Neural cell (in vitro differentiated cells): ENCODE measurements at regions not wholly inside any gene's neighbourhood (a gene's known extent, or its start where the extent isn't known, plus 50 kb on each side); places are given as distances from the start of the nearest gene placed in this dataset.

Source experiments
- H2AFZ ChIP-seq: fragments of 200-600, 300-800 bp; sonication (generic), shearing (Covaris generic); 2 replicates; pipeline ENCODE4 v1.6.0; 2014; ENCODE audit warnings: low read depth, mild to moderate bottlenecking, antibody characterized with exemption, low read length, moderate library complexity
- H3F3A ChIP-seq: fragments of 200-600 bp; shearing (Covaris generic); 2 replicates; pipeline ENCODE4 v1.6.1; 2016; ENCODE audit warnings: mild to moderate bottlenecking, moderate library complexity, mixed read lengths, antibody characterized with exemption, low read length; ENCODE audit not compliant: insufficient read depth, poor library complexity, severe bottlenecking
- H3K27ac ChIP-seq: fragments of 200-600, 300-800 bp; sonication (generic), shearing (Covaris generic); 2 replicates; pipeline ENCODE4 v1.5.1; 2014; ENCODE audit warnings: mild to moderate bottlenecking, low read length, moderate library complexity
- H3K27me3 ChIP-seq: fragments of 300-800, 200-600 bp; sonication (generic), shearing (Covaris generic); 2 replicates; pipeline ENCODE4 v1.6.0; 2014; ENCODE audit warnings: mild to moderate bottlenecking, low read depth, low read length, moderate library complexity; ENCODE audit not compliant: insufficient read depth
- H3K36me3 ChIP-seq: fragments of 300-800, 200-600 bp; sonication (generic), shearing (Covaris generic); 2 replicates; pipeline ENCODE4 v1.5.1; 2014; ENCODE audit warnings: mild to moderate bottlenecking, antibody characterized with exemption, low read length, moderate library complexity; ENCODE audit not compliant: insufficient read depth
- H3K4me2 ChIP-seq: fragments of 300-800, 200-600 bp; sonication (generic), shearing (Covaris generic); 2 replicates; pipeline ENCODE4 v1.6.0; 2014; ENCODE audit warnings: mild to moderate bottlenecking, low read length
- H3K4me3 ChIP-seq: fragments of 300-800, 200-600 bp; sonication (generic), shearing (Covaris generic); 2 replicates; pipeline ENCODE4 v1.5.1; 2014; ENCODE audit warnings: mild to moderate bottlenecking, low read length, moderate library complexity
- H3K79me2 ChIP-seq: fragments of 200-600 bp; shearing (Covaris generic); replicated peaks from 2 replicates; pipeline ENCODE4 v1.6.0; 2014; ENCODE audit warnings: mild to moderate bottlenecking, low read length, moderate library complexity; ENCODE audit not compliant: insufficient read depth
- H3K9ac ChIP-seq: fragments of 300-800, 200-600 bp; sonication (generic), shearing (Covaris generic); 2 replicates; pipeline ENCODE4 v1.6.1; 2016; ENCODE audit warnings: mild to moderate bottlenecking, low read length, mixed read lengths
- H3K9me2 ChIP-seq: fragments of 200-600 bp; shearing (Covaris generic); 2 replicates; pipeline ENCODE4 v1.6.1; 2016; ENCODE audit warnings: mild to moderate bottlenecking, low read length, mixed read lengths; ENCODE audit not compliant: insufficient read depth
- H3K9me3 ChIP-seq: fragments of 200-600, 300-800 bp; sonication (generic), shearing (Covaris generic); 2 replicates; pipeline ENCODE4 v1.6.1; 2016; ENCODE audit warnings: mild to moderate bottlenecking, mixed run types, low read length, moderate library complexity, mixed read lengths
- H4K20me1 ChIP-seq: fragments of 200-600 bp; shearing (Covaris generic); 2 replicates; pipeline ENCODE4 v1.6.1; 2016; ENCODE audit warnings: mild to moderate bottlenecking, mixed run types; ENCODE audit not compliant: insufficient read depth
- EP300 ChIP-seq: fragments of 450-650 bp; conservative IDR thresholded peaks from 2 replicates; pipeline ENCODE4 v1.6.1; 2014; ENCODE audit warnings: antibody characterized with exemption, mild to moderate bottlenecking, moderate library complexity; ENCODE audit not compliant: poor library complexity, severe bottlenecking
- EZH2 ChIP-seq: fragments of 200-600, 300-800 bp; shearing (Covaris generic), sonication (generic); IDR thresholded peaks from 2 replicates; pipeline ENCODE4 v1.6.1; 2014; ENCODE audit warnings: antibody characterized with exemption, low read length, borderline replicate concordance, mild to moderate bottlenecking; ENCODE audit not compliant: insufficient read depth, poor library complexity, severe bottlenecking
- MXI1 ChIP-seq: fragments of 450-650 bp; conservative IDR thresholded peaks from 2 replicates; pipeline ENCODE4 v1.6.1; 2014; ENCODE audit warnings: antibody characterized with exemption, mild to moderate bottlenecking; ENCODE audit not compliant: poor library complexity, severe bottlenecking
- POLR2AphosphoS5 ChIP-seq: IDR thresholded peaks from 2 replicates; pipeline ENCODE4 v1.6.1; 2012
- RAD21 ChIP-seq: fragments of 450-650 bp; conservative IDR thresholded peaks from 2 replicates; pipeline ENCODE4 v1.6.1; 2014; ENCODE audit warnings: antibody characterized with exemption, mild to moderate bottlenecking, moderate library complexity
- SMC3 ChIP-seq: fragments of 450-650 bp; conservative IDR thresholded peaks from 2 replicates; pipeline ENCODE4 v1.6.1; 2014; ENCODE audit warnings: antibody characterized with exemption, mild to moderate bottlenecking, moderate library complexity; ENCODE audit not compliant: poor library complexity
- TAF1 ChIP-seq: IDR thresholded peaks from 2 replicates; pipeline ENCODE4 v1.6.1; 2012; ENCODE audit warnings: low read depth
- TF ChIP-seq, protein P1 (sequence below): IDR thresholded peaks from 2 replicates; pipeline ENCODE4 v1.6.1; 2012; ENCODE audit warnings: borderline replicate concordance
- TF ChIP-seq, protein P2 (sequence below): fragments of 450-650 bp; IDR thresholded peaks from 2 replicates; pipeline ENCODE4 v1.5.1; 2014; ENCODE audit warnings: antibody characterized with exemption, mild to moderate bottlenecking, moderate library complexity; ENCODE audit not compliant: poor library complexity, severe bottlenecking

DNA sequence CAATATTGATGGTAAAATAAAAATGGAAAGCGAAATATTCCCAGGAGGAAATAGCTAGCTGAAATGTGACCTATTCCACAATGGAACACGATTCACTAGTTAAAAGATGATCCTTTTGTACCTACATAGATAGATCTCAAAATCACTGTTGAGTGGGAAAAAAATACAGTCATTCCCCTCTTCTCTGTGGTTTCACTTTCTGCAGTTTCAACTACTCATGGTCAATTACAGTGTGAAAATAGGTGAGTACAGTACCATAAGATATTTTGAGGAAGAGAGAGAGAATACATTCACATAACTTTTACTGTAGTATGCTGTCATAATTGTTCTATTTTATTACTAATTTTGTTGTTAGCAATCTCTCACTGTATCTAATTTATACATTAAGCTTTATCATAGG lies 56.0 kb upstream of the COL13A1 start:
- no peaks in the 10 kb centered on the region for H3K36me3 ChIP-seq
- no peaks in the 10 kb centered on the region for H3F3A ChIP-seq
- H4K20me1 ChIP-seq, result no peaks in the 10 kb centered on the region
- H3K9me3 ChIP-seq, result no peaks in the 10 kb centered on the region
- H3K27me3 ChIP-seq, result no peaks in the 10 kb centered on the region
- H2AFZ ChIP-seq, result no peak overlapping the region
- H3K27ac ChIP-seq, result no peak overlapping the region
- TF ChIP-seq POLR2AphosphoS5 (no peak), MXI1 (no peak), SMC3 (no peak), TAF1 (no peak), EZH2 (no peak), EP300 (no peak), RAD21 (no peak)
- TF ChIP-seq, protein P1, sequence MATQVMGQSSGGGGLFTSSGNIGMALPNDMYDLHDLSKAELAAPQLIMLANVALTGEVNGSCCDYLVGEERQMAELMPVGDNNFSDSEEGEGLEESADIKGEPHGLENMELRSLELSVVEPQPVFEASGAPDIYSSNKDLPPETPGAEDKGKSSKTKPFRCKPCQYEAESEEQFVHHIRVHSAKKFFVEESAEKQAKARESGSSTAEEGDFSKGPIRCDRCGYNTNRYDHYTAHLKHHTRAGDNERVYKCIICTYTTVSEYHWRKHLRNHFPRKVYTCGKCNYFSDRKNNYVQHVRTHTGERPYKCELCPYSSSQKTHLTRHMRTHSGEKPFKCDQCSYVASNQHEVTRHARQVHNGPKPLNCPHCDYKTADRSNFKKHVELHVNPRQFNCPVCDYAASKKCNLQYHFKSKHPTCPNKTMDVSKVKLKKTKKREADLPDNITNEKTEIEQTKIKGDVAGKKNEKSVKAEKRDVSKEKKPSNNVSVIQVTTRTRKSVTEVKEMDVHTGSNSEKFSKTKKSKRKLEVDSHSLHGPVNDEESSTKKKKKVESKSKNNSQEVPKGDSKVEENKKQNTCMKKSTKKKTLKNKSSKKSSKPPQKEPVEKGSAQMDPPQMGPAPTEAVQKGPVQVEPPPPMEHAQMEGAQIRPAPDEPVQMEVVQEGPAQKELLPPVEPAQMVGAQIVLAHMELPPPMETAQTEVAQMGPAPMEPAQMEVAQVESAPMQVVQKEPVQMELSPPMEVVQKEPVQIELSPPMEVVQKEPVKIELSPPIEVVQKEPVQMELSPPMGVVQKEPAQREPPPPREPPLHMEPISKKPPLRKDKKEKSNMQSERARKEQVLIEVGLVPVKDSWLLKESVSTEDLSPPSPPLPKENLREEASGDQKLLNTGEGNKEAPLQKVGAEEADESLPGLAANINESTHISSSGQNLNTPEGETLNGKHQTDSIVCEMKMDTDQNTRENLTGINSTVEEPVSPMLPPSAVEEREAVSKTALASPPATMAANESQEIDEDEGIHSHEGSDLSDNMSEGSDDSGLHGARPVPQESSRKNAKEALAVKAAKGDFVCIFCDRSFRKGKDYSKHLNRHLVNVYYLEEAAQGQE, result no peak
- TF ChIP-seq, protein P2, sequence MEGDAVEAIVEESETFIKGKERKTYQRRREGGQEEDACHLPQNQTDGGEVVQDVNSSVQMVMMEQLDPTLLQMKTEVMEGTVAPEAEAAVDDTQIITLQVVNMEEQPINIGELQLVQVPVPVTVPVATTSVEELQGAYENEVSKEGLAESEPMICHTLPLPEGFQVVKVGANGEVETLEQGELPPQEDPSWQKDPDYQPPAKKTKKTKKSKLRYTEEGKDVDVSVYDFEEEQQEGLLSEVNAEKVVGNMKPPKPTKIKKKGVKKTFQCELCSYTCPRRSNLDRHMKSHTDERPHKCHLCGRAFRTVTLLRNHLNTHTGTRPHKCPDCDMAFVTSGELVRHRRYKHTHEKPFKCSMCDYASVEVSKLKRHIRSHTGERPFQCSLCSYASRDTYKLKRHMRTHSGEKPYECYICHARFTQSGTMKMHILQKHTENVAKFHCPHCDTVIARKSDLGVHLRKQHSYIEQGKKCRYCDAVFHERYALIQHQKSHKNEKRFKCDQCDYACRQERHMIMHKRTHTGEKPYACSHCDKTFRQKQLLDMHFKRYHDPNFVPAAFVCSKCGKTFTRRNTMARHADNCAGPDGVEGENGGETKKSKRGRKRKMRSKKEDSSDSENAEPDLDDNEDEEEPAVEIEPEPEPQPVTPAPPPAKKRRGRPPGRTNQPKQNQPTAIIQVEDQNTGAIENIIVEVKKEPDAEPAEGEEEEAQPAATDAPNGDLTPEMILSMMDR, result no peak
- H3K4me2 ChIP-seq, result no peak overlapping the region
- no peaks in the 10 kb centered on the region for H3K79me2 ChIP-seq
- no peak overlapping the region for H3K9ac ChIP-seq
- H3K4me3 ChIP-seq, result no peak overlapping the region
- no peaks in the 10 kb centered on the region for H3K9me2 ChIP-seq

DNA sequence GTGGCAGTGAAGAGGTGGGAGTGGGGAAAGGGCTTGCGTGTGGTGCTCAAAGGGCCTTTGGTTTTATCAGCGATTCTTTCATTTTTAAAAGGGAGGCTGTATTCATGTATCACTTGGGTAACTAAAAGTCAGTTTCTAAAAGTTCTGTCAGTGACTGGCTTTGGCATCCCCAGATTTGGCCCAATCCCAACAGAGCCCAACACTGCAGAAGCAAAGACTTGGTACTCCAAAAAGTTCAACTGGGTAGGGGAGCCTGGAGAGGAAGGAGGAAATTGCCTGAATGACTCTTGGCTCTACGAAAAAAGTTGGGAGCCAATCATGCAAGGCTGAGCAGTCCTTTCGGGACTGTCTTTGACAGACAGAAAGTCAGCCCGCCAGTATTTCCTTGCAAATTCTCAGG lies 54.5 kb upstream of the COL13A1 start:
- Histone ChIP-seq H4K20me1 (no peaks in the 10 kb centered on the region), H2AFZ (no peak overlapping the region), H3K9ac (no peak overlapping the region), H3K79me2 (no peaks in the 10 kb centered on the region), H3K36me3 (no peaks in the 10 kb centered on the region), H3K9me3 (no peaks in the 10 kb centered on the region), H3K9me2 (no peaks in the 10 kb centered on the region), H3K4me3 (no peak overlapping the region), H3F3A (no peaks in the 10 kb centered on the region), H3K4me2 (no peak overlapping the region), H3K27ac (no peak overlapping the region), H3K27me3 (no peaks in the 10 kb centered on the region)
- TF ChIP-seq EZH2, result no peak
- TF ChIP-seq, protein P1, result no peak
- no peak for TF ChIP-seq EP300
- TF ChIP-seq, protein P2, result no peak
- no peak for TF ChIP-seq TAF1
- TF ChIP-seq POLR2AphosphoS5, result no peak
- no peak for TF ChIP-seq MXI1
- no peak for TF ChIP-seq RAD21
- TF ChIP-seq SMC3, result no peak
